HEK293T (cell line): ENCODE measurements at regions not wholly inside any gene's neighbourhood (a gene's known extent, or its start where the extent isn't known, plus 50 kb on each side); places are given as distances from the start of the nearest gene placed in this dataset.

Source experiments
- CTCF ChIA-PET: fragments of 350-600 bp; formaldehyde crosslinking; extraction: SDS; loops from one replicate; lab custom pipeline; 2021; ENCODE audit warnings: antibody characterized with exemption, inconsistent platforms; lab: Yijun Ruan, JAX
- POLR2A ChIA-PET: fragments of 350-600 bp; formaldehyde crosslinking; extraction: SDS; loops from one replicate; lab custom pipeline; 2020; ENCODE audit warnings: antibody characterized with exemption, inconsistent platforms; lab: Yijun Ruan, JAX
- DNase-seq: peaks from one replicate; pipeline ENCODE4 v3.0.0; 2012; ENCODE audit warnings: mixed read lengths; ENCODE audit errors: extremely low spot score
- ARNT ChIP-seq: fragments of 450-650 bp; IDR thresholded peaks from 2 replicates; pipeline ENCODE4 v1.6.1; 2017; ENCODE audit warnings: mild to moderate bottlenecking
- BHLHE40 ChIP-seq: fragments of 450-650 bp; IDR thresholded peaks from 2 replicates; pipeline ENCODE4 v1.6.1; 2016; ENCODE audit warnings: mild to moderate bottlenecking, moderate library complexity, borderline replicate concordance
- CTBP1 ChIP-seq: fragments of 450-650 bp; IDR thresholded peaks from 2 replicates; pipeline ENCODE4 v1.6.1; 2016; ENCODE audit warnings: borderline replicate concordance
- ELF4 ChIP-seq: fragments of 450-650 bp; IDR thresholded peaks from 2 replicates; pipeline ENCODE4 v1.6.1; 2017; ENCODE audit warnings: antibody characterized with exemption
- FOXA1 ChIP-seq: fragments of 450-650 bp; IDR thresholded peaks from 2 replicates; pipeline ENCODE4 v1.6.1; 2016; ENCODE audit warnings: mild to moderate bottlenecking
- FOXK2 ChIP-seq: fragments of 450-650 bp; IDR thresholded peaks from 2 replicates; pipeline ENCODE4 v1.6.1; 2016; ENCODE audit warnings: mild to moderate bottlenecking
- FOXM1 ChIP-seq: fragments of 450-650 bp; IDR thresholded peaks from 2 replicates; pipeline ENCODE4 v1.6.1; 2017; ENCODE audit warnings: mild to moderate bottlenecking, borderline replicate concordance
- HDGF ChIP-seq: fragments of 450-650 bp; IDR thresholded peaks from 2 replicates; pipeline ENCODE4 v1.6.1; 2017; ENCODE audit warnings: antibody characterized with exemption, borderline replicate concordance
- L3MBTL2 ChIP-seq: fragments of 450-650 bp; conservative IDR thresholded peaks from 2 replicates; pipeline ENCODE4 v1.6.1; 2016; ENCODE audit warnings: mild to moderate bottlenecking
- LEF1 ChIP-seq: fragments of 450-650 bp; IDR thresholded peaks from 2 replicates; pipeline ENCODE4 v1.6.1; 2017; ENCODE audit warnings: mild to moderate bottlenecking, borderline replicate concordance
- NFRKB ChIP-seq: fragments of 450-650 bp; IDR thresholded peaks from 2 replicates; pipeline ENCODE4 v1.6.1; 2016; ENCODE audit warnings: mild to moderate bottlenecking, moderate library complexity
- SP1 ChIP-seq: fragments of 450-650 bp; IDR thresholded peaks from 2 replicates; pipeline ENCODE4 v1.6.1; 2017
- SUZ12 ChIP-seq: fragments of 450-650 bp; IDR thresholded peaks from 2 replicates; pipeline ENCODE4 v1.6.1; 2016; ENCODE audit warnings: mild to moderate bottlenecking
- TARDBP ChIP-seq: fragments of 450-650 bp; IDR thresholded peaks from 2 replicates; pipeline ENCODE4 v1.6.1; 2016
- ZNF384 ChIP-seq: fragments of 450-650 bp; IDR thresholded peaks from 2 replicates; pipeline ENCODE4 v1.6.1; 2016
- TF ChIP-seq, protein P1 (sequence below): fragments of 450-650 bp; IDR thresholded peaks from 2 replicates; pipeline ENCODE4 v1.6.1; 2016

DNA sequence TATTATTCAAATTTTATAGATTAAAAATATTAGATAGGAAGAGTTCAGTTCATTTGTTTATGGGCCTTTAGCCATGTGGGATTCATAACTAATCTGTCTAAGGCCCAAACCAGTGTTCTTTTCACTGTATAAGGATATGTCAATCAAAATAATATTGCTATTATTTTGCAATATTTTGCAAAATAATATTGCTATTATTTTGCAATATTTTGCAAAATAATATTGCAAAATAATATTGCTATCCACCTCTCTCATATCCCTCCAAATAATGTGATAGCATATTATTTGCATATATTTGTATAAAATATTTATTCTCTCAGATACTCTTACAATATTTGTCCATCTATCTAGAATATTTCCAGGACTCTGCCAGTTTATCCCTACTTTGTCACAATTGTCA lies 595.3 kb upstream of the PTCHD4 start:
- TF ChIP-seq SUZ12, result no peak
- TF ChIP-seq FOXK2, result no peak
- TF ChIP-seq ZNF384, result no peak
- no peak for DNase-seq
- CTCF ChIA-PET, result no interaction called here
- POLR2A ChIA-PET, result no interaction called here

DNA sequence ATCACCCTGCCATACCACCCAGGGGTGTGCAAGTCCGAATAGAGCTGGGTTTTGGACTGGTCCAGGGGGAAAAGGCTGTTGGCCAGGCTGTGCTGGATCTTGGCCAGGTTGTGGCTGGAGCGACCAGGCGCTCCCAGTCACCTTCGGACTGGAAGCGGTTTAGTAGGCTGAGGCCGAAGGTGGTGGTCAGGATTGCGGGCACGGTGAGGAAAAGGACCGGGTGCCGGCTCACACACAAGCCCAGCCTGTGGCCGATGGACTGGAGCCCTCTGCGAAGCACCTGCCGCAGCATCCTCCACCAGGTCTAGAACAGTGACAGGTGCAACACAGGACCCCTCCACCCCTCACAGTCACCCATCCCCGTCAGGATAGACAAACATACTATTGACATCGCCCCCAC lies 590.6 kb upstream of the PTCHD4 start:
- no peak for DNase-seq
- ChIA-PET CTCF (no interaction called here), POLR2A (no interaction called here)
- TF ChIP-seq FOXA1 (no peak), NFRKB (no peak), L3MBTL2 (no peak), ELF4 (no peak), TARDBP (no peak), ARNT (no peak), CTBP1 (no peak), SUZ12 (no peak), ZNF384 (no peak), LEF1 (no peak), HDGF (no peak), SP1 (no peak)
- TF ChIP-seq, protein P1, sequence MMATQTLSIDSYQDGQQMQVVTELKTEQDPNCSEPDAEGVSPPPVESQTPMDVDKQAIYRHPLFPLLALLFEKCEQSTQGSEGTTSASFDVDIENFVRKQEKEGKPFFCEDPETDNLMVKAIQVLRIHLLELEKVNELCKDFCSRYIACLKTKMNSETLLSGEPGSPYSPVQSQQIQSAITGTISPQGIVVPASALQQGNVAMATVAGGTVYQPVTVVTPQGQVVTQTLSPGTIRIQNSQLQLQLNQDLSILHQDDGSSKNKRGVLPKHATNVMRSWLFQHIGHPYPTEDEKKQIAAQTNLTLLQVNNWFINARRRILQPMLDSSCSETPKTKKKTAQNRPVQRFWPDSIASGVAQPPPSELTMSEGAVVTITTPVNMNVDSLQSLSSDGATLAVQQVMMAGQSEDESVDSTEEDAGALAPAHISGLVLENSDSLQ, result no peak

DNA sequence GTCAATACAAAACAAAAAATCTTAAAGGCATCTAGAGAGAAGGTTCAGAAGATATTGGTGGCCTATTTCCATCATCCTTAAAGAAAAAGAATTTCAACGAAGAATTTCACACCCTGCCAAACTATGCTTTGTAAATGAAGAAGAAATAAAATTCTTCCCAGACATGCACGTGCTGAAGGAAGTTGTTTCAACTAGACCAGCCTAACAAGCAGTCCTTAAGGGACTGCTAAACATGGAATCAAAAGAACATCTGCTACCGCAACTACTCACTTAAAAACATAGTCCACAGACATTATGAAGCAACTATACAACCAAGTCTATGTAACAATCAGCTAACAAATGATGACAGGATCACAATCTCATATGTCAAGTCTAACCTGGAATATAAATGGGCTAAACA lies 584.9 kb upstream of the PTCHD4 start:
- TF ChIP-seq, protein P1, result no peak
- TF ChIP-seq SUZ12 (no peak), BHLHE40 (no peak), ZNF384 (no peak), ELF4 (no peak), FOXK2 (no peak), FOXM1 (no peak), NFRKB (no peak), SP1 (no peak), FOXA1 (no peak), HDGF (no peak), ARNT (no peak), CTBP1 (no peak), L3MBTL2 (no peak), LEF1 (no peak), TARDBP (no peak)

GRCh38 chr6:48691420-48691819 lies 580.4 kb upstream of the PTCHD4 start:
- POLR2A ChIA-PET, result no interaction called here
- no peak for DNase-seq
- no peak for TF ChIP-seq CTBP1
- no peak for TF ChIP-seq TARDBP
- TF ChIP-seq FOXM1, result no peak
- no peak for TF ChIP-seq LEF1
- no peak for TF ChIP-seq FOXA1
- TF ChIP-seq, protein P1, result no peak
- TF ChIP-seq ARNT, result no peak
- TF ChIP-seq ZNF384, result no peak

More for the DNA sequence above, 584.9 kb upstream of the PTCHD4 start:
- ChIA-PET CTCF (no interaction called here), POLR2A (no interaction called here)
- no peak for DNase-seq

GRCh38 chr6:48689498-48689897 lies 578.5 kb upstream of the PTCHD4 start:
- no peak for TF ChIP-seq LEF1
- TF ChIP-seq, protein P1, result no peak
- no peak for TF ChIP-seq FOXA1
- no peak for TF ChIP-seq ARNT
- DNase-seq, result no peak
- ChIA-PET CTCF (no interaction called here), POLR2A (no interaction called here)

More at GRCh38 chr6:48691420-48691819, 580.4 kb upstream of the PTCHD4 start:
- CTCF ChIA-PET, result no interaction called here

GRCh38 chr6:48678390-48678789 lies 567.4 kb upstream of the PTCHD4 start:
- CTCF ChIA-PET, result no interaction called here

More at GRCh38 chr6:48678390-48678789, 567.4 kb upstream of the PTCHD4 start:
- no peak for DNase-seq
- TF ChIP-seq NFRKB, result no peak
- no peak for TF ChIP-seq LEF1
- TF ChIP-seq, protein P1, result no peak
- TF ChIP-seq SP1, result no peak
- TF ChIP-seq TARDBP, result no peak
- TF ChIP-seq FOXK2, result no peak
- TF ChIP-seq FOXA1, result no peak
- TF ChIP-seq L3MBTL2, result no peak
- no peak for TF ChIP-seq ARNT
- POLR2A ChIA-PET, result no interaction called here
